Upper lobe of left lung (tissue), 4 donors: ENCODE measurements at regions not wholly inside any gene's neighbourhood (a gene's known extent, or its start where the extent isn't known, plus 50 kb on each side); places are given as distances from the start of the nearest gene placed in this dataset.

Experiments used
- POLR2A ChIP-seq, 4 donors: fragments of 450-650 bp; IDR thresholded peaks; one replicate each; pipeline ENCODE4 v1.5.1; 2016 to 2017; ENCODE audit warnings: antibody characterized with exemption in 4 of 4, mild to moderate bottlenecking in 2 of 4
- POLR2AphosphoS5 ChIP-seq, 2 donors: sonication (generic); formaldehyde crosslinking; IDR thresholded peaks; one replicate each; pipeline ENCODE4 v1.5.1; 2017; ENCODE audit warnings: antibody characterized with exemption in 2 of 2
- TF ChIP-seq, protein P1 (sequence below), 6 experiments: fragments of 450-650 bp in 4 of 6; fragments of 200-600 bp in 2 of 6; sonication (generic) in 2 of 6; IDR thresholded peaks; one replicate each; pipeline ENCODE4 v1.5.1; 2016 to 2019; ENCODE audit warnings: antibody characterized with exemption in 6 of 6

DNA sequence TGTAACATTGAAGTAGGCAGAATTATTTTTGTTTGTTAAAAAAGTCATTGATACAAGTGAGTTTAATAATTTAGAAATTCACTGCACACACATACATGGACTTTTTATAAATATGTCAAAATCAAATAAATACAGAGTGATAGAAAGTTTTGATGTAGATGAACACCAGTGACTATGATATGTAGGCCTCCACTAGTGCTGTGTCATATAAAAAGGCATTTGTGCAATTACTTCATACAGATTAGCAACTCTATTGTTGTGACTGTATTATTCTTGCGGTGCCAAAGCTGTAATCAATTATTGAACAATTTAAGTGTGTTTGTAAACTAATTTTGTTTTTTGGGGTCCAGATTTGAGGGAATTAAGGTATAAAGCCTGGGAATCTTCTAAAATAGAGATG lies 366.2 kb upstream of the PITX2 start:
- TF ChIP-seq, protein P1, sequence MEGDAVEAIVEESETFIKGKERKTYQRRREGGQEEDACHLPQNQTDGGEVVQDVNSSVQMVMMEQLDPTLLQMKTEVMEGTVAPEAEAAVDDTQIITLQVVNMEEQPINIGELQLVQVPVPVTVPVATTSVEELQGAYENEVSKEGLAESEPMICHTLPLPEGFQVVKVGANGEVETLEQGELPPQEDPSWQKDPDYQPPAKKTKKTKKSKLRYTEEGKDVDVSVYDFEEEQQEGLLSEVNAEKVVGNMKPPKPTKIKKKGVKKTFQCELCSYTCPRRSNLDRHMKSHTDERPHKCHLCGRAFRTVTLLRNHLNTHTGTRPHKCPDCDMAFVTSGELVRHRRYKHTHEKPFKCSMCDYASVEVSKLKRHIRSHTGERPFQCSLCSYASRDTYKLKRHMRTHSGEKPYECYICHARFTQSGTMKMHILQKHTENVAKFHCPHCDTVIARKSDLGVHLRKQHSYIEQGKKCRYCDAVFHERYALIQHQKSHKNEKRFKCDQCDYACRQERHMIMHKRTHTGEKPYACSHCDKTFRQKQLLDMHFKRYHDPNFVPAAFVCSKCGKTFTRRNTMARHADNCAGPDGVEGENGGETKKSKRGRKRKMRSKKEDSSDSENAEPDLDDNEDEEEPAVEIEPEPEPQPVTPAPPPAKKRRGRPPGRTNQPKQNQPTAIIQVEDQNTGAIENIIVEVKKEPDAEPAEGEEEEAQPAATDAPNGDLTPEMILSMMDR (IDR thresholded peaks at IDR 0.05) = no peak
- no peak for TF ChIP-seq POLR2AphosphoS5 (IDR thresholded peaks at IDR 0.05)
- no peak for TF ChIP-seq POLR2A (IDR thresholded peaks at IDR 0.05)
